GM18909 (cell line): ENCODE measurements at regions not wholly inside any gene's neighbourhood (a gene's known extent, or its start where the extent isn't known, plus 50 kb on each side); places are given as distances from the start of the nearest gene placed in this dataset.
"Not testable (repeated sequence)": the region's sequence is repeated elsewhere in the genome, so short reads cannot be mapped to it uniquely, and the experiment has no call there.

Source experiments
- ATAC-seq: cut with Tn5 transposase; IDR thresholded peaks from one replicate; pipeline ENCODE4 v1.9.1; 2021; ENCODE audit warnings: mild to moderate bottlenecking; ENCODE audit not compliant: unreplicated experiment, poor library complexity

DNA sequence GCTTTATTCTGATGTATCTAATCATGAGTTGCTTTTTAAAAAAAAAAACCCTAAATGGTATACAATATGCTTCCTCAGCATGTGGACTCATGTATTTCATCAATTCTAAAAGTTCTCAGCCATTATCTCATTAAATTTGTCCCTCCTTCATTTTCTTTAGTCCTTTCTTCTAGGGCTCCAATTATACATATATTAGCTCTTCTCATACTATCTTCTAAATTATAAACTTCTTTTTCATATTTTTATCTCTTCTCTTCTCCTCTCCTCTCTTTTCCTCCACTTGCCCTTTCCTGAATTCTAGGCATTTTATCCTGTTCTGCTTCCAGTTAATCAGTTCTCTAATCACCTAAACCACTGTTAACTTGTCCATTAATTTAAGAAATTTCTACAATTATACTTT lies 55.0 kb upstream of the IL33 start:
- no peak for ATAC-seq

DNA sequence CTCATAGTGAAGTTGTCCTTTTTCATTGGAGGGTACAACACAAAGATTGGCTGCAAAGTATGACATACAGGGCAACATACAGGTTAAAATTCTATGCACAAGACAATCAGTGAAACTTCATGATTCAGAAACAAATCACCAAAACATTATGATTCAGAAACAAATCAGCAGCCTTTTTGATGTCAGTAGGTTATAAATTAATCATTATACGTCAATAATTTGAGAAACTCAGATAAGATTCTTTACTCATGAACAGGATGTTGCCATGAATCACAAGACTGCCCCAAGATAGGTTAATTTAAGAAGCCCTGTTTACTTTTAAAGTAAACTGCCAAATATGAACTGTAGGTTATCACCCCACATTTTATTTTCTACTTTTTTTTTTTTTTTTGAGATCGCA lies 62.2 kb upstream of the IL33 start:
- no peak for ATAC-seq

DNA sequence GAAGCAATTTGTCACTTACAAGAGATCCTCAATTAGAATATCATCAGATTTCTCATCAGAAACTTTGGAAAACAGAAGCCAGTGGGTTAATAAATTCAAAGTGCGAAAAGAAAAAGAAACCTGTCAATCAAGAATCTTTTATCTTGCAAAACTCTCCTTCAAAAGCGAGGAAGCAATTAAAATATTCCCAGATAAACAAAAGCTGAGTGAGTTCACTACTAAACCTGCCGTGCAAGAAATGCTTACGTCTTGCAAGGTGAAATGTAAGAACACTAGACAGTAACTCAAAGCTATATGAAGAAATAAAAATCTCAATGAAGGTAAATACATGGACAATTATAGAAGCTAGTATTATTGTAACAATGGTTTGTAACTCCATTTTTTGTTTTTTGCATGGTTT lies 62.8 kb upstream of the IL33 start:
- ATAC-seq = no peak

DNA sequence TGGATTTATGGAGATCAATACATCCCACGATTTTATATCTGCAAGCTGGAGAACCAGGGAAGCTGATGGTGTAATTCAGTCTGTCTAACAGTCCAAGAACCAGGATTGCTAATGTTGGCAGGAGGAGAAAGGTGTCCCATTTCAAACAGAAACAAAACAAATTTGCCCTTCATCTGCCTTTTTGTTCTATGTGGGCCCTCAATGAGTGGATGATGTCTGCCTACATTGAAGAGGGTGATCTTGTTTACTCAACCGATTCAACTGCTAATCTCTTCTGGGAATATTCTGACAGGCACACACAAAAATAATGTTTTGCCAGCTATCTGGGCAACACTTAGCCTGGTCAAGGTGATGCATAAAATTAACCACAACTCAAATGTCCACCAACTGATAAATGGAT lies 65.1 kb upstream of the IL33 start:
- ATAC-seq = no peak

DNA sequence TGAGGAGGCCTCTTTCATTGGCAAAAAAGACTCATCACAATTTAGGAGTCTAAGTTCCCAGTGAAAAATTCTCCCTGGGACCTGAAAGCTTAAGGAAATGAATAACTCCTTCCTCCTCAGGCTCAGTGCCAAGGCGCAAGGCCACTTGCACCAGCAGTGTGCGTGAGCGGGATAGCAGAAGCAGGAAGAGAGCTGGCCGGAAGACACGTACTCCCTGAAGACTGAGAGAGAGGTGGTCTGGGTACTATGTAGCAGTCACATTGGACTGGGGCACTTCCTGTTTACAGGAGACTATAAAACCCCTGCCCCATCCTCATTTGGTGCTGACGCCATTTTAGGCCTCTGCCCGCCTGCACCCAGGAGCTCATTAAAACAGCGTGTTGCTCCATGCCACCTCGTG lies 66.3 kb upstream of the IL33 start:
- no peak for ATAC-seq

DNA sequence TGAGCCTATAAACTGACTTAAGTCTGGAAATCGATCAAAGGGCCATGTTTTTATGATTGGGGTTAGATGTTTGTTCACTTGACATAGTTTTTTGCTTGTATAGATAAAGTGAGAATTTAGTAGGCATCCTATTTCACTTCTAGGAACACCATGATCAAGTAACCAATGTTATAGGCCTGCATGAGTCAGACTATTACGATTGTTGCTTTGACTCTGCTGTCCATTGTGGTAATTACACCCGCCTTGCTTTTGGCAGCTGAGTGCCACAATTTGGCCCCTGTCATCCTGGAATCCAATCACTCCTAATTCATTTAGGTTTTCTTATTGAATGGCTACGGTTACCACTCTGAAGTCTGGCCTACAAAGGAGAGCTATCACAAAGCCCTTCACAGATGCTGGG lies 67.8 kb upstream of the IL33 start:
- no peak for ATAC-seq

DNA sequence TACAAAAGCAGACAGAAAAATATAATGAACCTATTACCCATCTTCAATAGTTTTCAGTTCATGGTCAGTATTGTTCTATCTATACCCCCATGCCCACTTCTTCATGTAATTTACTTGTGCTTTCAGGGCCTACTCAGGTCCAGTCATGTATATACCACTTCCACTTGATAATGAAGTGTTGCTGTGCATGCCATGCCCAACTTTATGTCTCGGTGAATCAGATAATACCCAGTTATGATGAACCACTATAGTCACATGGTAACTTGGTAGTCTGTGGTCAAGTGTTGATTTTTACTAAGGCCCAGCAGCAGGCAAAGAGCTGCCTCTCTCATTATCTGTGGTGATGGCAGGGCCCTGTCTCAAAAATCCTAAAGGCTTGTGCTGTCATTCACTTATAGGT lies 70.7 kb upstream of the IL33 start:
- no peak for ATAC-seq

DNA sequence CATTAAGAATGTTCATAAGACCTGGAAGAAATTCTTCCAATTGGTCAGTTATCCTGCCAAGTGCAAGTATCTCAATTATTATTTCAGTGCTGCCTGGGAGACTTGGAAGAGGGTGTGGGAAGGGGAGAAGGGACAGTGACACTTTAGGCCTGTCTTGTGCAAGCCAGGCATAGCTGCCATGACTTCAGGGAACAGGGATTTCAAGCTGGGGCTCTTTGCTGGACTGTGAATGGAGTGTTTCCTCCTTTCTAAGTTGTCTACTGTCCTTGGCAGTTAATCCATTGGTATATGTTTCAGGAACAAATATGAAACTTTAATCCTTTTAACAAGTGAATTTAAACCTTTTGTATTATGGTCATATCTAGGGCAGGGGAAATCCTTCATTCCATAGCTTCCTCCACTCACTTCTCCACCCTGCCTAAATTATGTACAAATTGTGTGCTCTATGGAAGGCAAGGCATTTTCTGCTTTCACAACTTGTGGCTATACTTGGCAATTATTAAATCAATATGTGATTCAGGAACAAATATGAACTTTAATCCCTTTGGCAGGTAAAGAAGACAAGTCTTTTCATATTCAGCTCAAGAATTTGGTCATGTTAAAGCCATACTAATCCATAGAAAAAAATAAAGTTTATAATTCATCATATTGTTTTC lies 72.7 kb upstream of the IL33 start:
- ATAC-seq = no peak

DNA sequence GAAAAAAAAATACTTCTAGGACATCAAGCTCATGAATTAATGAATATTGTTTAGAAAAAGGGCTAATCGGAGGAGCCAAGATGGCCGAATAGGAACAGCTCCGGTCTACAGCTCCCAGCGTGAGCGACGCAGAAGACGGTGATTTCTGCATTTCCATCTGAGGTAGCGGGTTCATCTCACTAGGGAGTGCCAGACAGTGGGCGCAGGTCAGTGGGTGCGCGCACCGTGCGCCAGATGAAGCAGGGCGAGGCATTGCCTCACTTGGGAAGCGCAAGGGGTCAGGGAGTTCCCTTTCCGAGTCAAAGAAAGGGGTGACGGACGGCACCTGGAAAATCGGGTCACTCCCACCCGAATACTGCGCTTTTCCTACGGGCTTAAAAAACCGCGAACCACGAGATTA lies 79.8 kb upstream of the IL33 start:
- ATAC-seq = not testable (repeated sequence)

DNA sequence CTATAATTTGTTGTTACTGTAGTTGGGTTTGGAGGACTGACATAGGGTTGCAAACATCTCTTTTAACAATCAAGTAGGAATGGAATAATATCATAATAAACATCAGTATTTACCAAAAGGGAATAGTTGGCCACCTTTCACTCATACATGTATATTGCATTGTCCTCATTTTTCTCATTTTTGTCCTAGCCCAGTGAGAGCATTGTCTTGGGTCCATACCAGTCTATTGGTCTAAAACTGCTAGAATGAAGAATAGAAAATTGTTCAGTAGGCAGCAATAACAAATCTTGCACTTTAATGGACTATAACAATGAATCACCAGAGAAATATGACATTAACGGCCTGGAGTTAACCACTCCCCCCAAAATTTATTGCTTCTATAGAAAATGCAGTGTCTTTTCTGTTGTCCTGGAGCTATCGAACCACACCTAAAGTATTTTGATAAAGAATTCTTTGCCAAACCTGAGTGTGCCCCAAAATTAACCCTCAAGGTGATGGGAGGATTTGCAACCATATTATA lies 80.9 kb upstream of the IL33 start:
- no peak for ATAC-seq

DNA sequence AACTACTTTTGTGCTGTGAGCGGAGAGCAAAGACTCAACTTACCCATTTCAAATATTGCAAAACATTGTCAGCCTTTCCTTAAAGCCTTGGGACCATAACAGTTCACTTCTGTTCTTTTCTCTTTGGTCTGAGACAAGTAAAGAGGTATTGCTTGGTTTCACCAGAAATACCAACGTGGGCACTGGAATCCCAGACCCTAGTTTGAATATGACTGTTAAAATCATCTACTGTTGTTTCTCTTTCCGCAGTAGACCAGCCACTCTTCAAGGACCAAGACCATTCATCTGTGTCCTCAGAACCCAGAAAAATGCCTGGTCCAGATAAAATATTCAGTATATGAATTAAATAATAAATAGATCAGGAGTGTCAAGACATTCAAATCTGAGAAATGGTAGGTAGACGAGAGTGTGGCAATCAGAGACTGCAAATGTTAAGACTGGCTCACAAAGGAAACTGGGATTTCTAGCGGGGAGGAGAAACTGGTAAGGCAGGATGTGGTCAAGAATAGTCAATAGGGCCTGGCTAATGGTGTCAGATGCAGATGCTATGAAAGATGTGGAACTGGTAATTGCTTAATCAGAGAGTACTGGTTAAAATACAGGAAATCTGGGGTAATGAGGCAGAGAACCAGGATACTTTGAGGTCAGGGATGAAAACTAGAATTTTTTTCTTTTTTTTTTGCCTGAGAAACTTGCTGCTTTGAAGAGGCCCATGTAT lies 82.1 kb upstream of the IL33 start:
- peak; percentile 94 for ATAC-seq

DNA sequence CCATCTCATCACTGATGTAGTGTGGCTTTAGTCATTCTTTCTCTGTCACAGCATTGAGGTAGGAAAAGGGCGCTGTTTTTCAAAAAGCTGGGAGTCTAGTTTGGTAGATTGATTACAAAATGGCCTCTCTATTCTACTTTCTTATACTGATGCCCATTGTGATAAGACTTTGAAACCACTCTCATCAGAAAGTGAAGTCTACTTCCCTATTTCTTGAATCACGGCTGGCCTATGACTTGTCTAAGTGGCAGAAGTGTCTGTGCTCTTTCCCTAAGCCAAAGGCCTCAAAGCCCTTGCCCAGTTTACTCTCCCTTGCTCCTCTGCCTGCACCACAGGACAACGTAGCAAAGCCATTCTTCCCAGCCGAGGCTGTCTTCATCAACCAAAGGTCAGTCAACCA lies 83.0 kb upstream of the IL33 start:
- peak; percentile 48 for ATAC-seq

DNA sequence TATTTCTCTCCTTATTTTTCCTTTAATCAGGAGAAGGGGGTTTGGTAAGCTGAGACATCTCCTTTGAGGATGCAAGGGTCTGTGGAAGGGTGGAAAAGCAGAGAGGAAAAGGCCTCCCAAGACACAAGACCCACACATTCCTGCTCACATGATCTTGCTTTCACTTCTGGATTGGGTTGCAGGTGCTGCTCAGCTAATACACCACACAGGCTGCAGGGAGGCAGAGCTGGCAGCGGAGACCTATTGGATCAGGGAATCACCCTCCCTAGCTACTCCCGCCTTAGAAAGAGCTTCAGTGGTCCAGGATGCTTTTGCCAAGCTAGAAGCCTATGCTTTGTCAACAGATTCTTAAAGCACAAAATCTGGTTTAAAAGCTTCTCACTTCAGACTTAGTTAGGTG lies 87.6 kb upstream of the IL33 start:
- no peak for ATAC-seq

DNA sequence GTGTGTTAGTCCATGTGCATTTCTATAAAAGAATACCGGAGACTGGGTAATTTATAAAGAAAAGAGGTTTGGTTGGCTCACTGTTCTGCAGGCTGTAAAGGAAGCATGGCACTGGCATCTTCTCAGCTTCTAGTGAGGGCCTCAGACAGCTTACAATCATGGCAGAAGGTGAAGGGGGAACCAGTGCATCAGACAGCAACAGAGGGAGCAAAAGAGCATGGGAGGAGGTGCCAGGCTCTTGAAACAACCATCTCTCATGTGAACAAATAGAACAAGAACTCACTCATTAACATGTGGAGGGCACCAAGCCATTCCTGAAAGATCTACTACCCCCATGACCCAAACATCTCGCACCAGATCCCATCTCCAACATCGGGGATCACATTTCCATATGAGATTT lies 89.2 kb upstream of the IL33 start:
- no peak for ATAC-seq

DNA sequence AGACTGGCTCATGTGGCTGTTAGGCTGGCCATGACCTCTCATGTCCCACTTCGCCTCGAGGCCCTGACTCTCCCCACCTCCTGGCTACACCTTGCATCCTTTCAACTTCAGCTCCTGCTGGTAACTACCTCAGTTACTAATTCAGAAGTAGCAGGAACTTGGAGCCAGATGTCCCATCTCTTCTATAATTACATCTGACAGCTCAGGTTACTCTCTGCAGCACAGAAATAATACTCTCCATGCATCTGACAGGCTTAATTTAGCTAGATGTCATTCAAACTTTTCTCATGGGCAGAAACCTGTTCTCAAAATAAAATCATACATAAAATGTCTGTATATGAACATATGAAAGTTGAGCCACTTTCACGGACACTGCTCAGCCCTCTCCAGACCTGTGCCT lies 92.2 kb upstream of the IL33 start:
- ATAC-seq = no peak

DNA sequence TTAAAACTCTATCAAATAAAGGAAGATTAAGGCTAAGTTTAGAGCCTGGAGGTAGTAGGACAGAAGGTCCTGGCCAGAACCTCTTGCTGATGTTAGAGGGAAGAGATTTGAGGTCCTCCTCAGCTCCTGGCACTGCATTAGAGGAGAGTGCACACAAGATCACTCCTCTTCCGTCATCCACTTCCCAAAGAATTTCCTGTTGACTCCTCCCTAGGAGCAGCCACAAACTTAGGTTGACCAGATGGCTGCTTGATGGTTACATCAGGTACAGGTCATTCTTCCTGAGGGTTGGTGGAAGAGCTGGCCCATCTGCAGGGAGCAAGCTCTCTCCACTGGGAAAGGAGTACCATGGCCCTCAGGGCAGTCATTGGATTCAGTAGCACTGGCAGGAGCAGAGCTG lies 93.9 kb upstream of the IL33 start:
- ATAC-seq = no peak

DNA sequence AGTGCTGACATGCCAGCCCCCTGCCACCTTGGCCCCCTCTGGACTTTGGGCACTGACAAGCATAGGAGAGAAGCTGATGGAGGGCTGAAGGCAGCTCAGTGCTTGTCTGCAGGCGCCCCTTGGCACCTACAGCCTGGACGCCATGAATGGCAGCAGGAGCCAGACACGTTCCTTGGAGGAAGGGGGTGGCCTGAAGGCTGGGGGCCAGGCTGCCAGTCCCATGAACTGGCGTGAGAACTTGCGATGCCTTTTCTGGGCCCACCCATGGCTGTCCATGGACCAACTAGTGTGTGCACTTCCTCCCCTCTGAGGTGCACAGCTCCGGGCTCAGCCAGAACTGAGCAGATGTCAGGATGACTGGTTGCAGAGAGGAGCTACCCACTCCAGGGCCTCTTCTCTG lies 99.0 kb upstream of the RANBP6 start:
- ATAC-seq = no peak

DNA sequence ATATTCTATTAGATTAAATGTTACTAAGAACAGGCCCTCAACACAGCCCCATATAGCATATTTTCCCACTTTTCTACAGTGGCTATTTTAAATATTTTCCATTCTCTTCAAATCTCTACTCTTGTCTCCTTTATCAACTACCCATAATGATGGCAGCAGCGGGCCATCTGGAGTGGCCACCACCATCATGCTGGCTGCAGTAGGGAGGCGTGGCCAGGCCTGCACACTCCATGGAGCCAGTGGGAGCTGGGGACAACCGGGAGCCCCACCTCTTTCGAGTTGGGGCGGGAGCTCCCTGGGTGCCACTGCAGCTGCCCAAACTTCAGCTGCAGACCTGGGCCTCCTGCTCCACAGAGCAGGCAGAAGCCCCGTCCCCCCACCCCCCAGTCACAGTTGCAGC lies 98.4 kb upstream of the RANBP6 start:
- ATAC-seq = no peak

DNA sequence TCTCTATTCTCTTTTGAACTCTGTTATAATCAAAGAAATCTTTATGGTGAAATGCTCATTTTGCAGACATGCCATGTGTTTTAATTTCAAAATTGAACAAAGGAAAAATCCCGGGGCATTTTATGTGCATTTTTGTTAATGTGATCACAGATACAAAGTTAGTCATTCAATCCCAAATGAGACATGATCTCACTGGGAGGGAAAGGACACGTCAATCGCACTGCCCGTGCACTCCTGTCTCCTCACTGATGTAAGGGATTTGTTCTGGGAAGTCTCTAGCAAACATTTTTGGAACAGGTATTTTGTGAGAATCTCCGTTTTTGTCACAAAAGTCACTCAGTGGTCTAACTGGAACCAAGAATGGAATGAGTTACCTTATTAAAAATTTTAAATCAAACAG lies 97.9 kb upstream of the RANBP6 start:
- ATAC-seq = no peak

DNA sequence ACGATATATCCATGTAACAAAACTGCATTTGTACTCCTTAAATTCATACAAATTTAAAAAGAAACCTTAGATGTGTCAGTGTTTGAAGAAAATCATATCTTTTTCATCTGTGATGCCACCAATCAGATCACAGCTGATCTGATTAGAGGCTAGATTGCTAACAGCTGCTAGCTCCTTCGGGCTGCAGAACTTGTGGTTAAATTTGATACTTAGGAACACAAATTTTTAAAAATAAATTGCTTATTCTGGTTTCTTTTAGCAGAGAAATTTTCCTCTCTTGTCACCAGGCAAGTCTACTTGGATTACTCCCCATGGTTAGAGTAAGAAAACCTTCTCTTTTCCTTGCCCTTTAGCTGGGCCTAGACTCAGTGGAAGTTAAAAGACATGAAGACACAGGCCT lies 94.6 kb upstream of the RANBP6 start:
- ATAC-seq = no peak

DNA sequence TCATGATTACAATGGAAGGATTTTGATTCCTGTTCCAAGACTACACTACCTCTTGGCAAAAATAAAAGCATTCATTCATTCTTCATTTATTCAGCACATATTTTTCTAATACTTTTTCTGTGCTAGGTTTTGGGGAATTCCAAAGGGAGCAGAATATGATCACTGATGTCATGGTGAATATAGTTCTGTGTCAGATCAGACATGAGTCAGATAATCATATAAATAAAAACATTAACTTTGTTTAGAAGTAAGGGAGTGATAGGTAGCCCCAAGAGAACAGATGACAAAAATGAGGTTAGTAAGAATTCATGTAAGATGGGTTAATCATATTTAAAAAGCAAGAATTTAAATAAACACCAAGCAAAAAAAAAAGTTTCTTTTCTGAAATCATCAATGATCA lies 94.1 kb upstream of the RANBP6 start:
- no peak for ATAC-seq

DNA sequence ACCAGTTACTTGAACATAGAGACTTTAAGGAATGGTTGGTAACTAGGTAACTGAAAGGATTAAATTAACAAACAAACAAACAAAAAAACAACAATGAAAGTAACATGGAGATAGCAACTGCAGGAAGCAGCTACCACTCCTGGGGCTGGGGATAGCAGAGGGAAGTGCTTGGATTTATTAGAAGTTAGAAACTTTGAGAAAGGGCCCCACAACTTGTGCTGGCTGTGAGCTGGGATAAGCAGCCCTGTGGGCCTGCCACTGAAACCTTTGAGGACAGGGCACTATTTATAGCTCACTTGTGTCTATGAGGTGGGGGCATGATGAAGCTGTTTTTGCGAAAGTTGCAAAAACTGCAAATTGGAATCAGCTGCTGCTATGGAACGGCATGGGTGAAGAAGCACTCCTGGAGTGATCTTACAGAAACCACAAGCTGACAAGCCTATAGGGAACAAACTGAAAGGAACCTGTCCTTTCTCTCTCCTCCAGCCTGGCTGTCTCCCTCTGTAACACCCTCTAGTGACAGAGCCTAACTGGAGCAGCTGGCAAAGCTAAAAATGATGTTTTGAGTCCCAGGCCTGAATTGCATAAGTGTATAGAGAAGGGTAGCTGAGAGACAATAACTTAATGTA lies 91.4 kb upstream of the RANBP6 start:
- ATAC-seq = peak; percentile 87
